Gastroesophageal sphincter (tissue), 4 donors: ENCODE measurements at regions not wholly inside any gene's neighbourhood (a gene's known extent, or its start where the extent isn't known, plus 50 kb on each side); places are given as distances from the start of the nearest gene placed in this dataset.

ENCODE experiments used
- ATAC-seq: fragments of 150-250 bp; one replicate; pipeline ENCODE4 v1.9.1; 2016; ENCODE audit warnings: mild to moderate bottlenecking, moderate library complexity
- H3K27ac ChIP-seq, 4 donors: fragments of 200-600 bp; sonication (generic) in 3 of 4; 1 replicate in 3 of 4; 2 replicates in 1 of 4; pipeline ENCODE4 v1.5.1; 2016 to 2019
- H3K27me3 ChIP-seq: fragments of 200-600 bp; sonication (generic); one replicate; pipeline ENCODE4 v1.5.1; 2019
- H3K36me3 ChIP-seq, 2 donors: fragments of 200-600 bp; sonication (generic); one replicate each; pipeline ENCODE4 v1.5.1; 2019; ENCODE audit warnings: control low read depth in 1 of 2
- H3K4me1 ChIP-seq, 3 donors: fragments of 200-600 bp; sonication (generic); 1 replicate in 2 of 3; 2 replicates in 1 of 3; pipeline ENCODE4 v1.5.1; 2016 to 2019; ENCODE audit warnings: control low read depth in 2 of 3
- H3K4me3 ChIP-seq, 2 donors: fragments of 200-600 bp; sonication (generic); one replicate each; pipeline ENCODE4 v1.5.1; 2019; ENCODE audit warnings: mild to moderate bottlenecking in 1 of 2, moderate library complexity in 1 of 2
- H3K9me3 ChIP-seq, 3 donors: fragments of 200-600 bp; sonication (generic); one replicate each; pipeline ENCODE4 v1.5.1; 2017 to 2019; ENCODE audit warnings: control low read depth in 2 of 3
- CTCF ChIP-seq, 4 experiments: fragments of 200-600 bp in 2 of 4; fragments of 450-650 bp in 2 of 4; sonication (generic) in 1 of 4; IDR thresholded peaks; one replicate each; pipeline ENCODE4 v1.5.1; 2017 to 2019; ENCODE audit warnings: antibody characterized with exemption in 4 of 4, mild to moderate bottlenecking in 2 of 4, moderate library complexity in 2 of 4
- EP300 ChIP-seq: sonication (generic); formaldehyde crosslinking; IDR thresholded peaks from one replicate; pipeline ENCODE4 v1.6.1; 2017; ENCODE audit warnings: antibody characterized with exemption, mild to moderate bottlenecking
- POLR2A ChIP-seq, 2 donors: fragments of 450-650 bp; IDR thresholded peaks; one replicate each; pipeline ENCODE4 v1.6.1; 2017; ENCODE audit warnings: antibody characterized with exemption in 2 of 2, mild to moderate bottlenecking in 2 of 2, moderate library complexity in 1 of 2
- POLR2AphosphoS5 ChIP-seq: sonication (generic); formaldehyde crosslinking; IDR thresholded peaks from one replicate; pipeline ENCODE4 v1.6.1; 2017; ENCODE audit warnings: antibody characterized with exemption
- WGBS, 2 donors: methylation state at CpG; one replicate each; pipeline ENCODE4 v1.1.5; 2018; ENCODE audit warnings: low coverage in 1 of 2; 5-methylcytosine and 5-hydroxymethylcytosine counted together

GRCh38 chr18:6627645-6628044 lies 101.9 kb upstream of the ARHGAP28 start:
- H3K4me1 ChIP-seq = peaks cover 0 to 20% (median 0%) of the 10 kb centered on the region in 3 donors
- H3K36me3 ChIP-seq = no peaks in the 10 kb centered on the region
- no peak overlapping the region for H3K4me3 ChIP-seq
- 77 to 86% methylated on average over 4 of the region's 4 CpGs for WGBS, 2 donors
- TF ChIP-seq CTCF (IDR thresholded peaks at IDR 0.05) = no peak
- TF ChIP-seq POLR2AphosphoS5 = no peak
- TF ChIP-seq EP300 = no peak
- no peak for TF ChIP-seq POLR2A (IDR thresholded peaks at IDR 0.05)
- H3K27me3 ChIP-seq = no peaks in the 10 kb centered on the region
- no peaks in the 10 kb centered on the region for H3K9me3 ChIP-seq
- ATAC-seq = no peak
- no peak overlapping the region for H3K27ac ChIP-seq

GRCh38 chr18:6628187-6628586 lies 101.3 kb upstream of the ARHGAP28 start:
- TF ChIP-seq EP300 (no peak), POLR2A (IDR thresholded peaks at IDR 0.05) (no peak)
- Histone ChIP-seq H3K27ac (no peak overlapping the region), H3K36me3 (no peaks in the 10 kb centered on the region), H3K4me1 (peaks cover 0 to 20% (median 0%) of the 10 kb centered on the region in 3 donors), H3K9me3 (no peaks in the 10 kb centered on the region), H3K4me3 (no peak overlapping the region), H3K27me3 (no peaks in the 10 kb centered on the region)
- 62 to 71% methylated on average over 2 of the region's 2 CpGs for WGBS, 2 donors
- no peak for ATAC-seq

- Histone ChIP-seq H3K4me3 (no peak overlapping the region), H3K36me3 (no peaks in the 10 kb centered on the region), H3K9me3 (no peaks in the 10 kb centered on the region), H3K27me3 (no peaks in the 10 kb centered on the region), H3K27ac (no peak overlapping the region), H3K4me1 (peaks cover 0 to 11% (median 0%) of the 10 kb centered on the region in 3 donors)
- no peak for ATAC-seq
- WGBS, 2 donors = 81 to 93% methylated on average over 5 of the region's 5 CpGs
- TF ChIP-seq EP300 (no peak), POLR2A (IDR thresholded peaks at IDR 0.05) (no peak)
These were observed 99.8 kb upstream of the ARHGAP28 start for GRCh38 chr18:6629635-6630140.

GRCh38 chr18:6633310-6633709 lies 96.2 kb upstream of the ARHGAP28 start:
- ATAC-seq = no peak
- H3K9me3 ChIP-seq = no peaks in the 10 kb centered on the region
- TF ChIP-seq POLR2A (IDR thresholded peaks at IDR 0.05) = no peak
- no peaks in the 10 kb centered on the region for H3K27me3 ChIP-seq
- WGBS, 2 donors = 66% methylated on average over 3 of the region's 3 CpGs; no CpG with 5 or more reads in 1 of the 2 donors
- H3K4me3 ChIP-seq = no peak overlapping the region
- H3K4me1 ChIP-seq = no peaks in the 10 kb centered on the region
- no peaks in the 10 kb centered on the region for H3K36me3 ChIP-seq
- no peak overlapping the region for H3K27ac ChIP-seq

GRCh38 chr18:6636091-6636490 lies 93.4 kb upstream of the ARHGAP28 start:
- no peaks in the 10 kb centered on the region for H3K36me3 ChIP-seq
- WGBS, 2 donors = 86 to 100% methylated on average over 1 of the region's 1 CpG
- no peak overlapping the region for H3K4me3 ChIP-seq
- H3K27ac ChIP-seq = no peak overlapping the region
- no peak for ATAC-seq
- no peaks in the 10 kb centered on the region for H3K4me1 ChIP-seq
- TF ChIP-seq CTCF (IDR thresholded peaks at IDR 0.05) (no peak), POLR2AphosphoS5 (no peak), EP300 (no peak), POLR2A (IDR thresholded peaks at IDR 0.05) (no peak)
- no peaks in the 10 kb centered on the region for H3K9me3 ChIP-seq
- H3K27me3 ChIP-seq = no peaks in the 10 kb centered on the region

- no peak for TF ChIP-seq POLR2A (IDR thresholded peaks at IDR 0.05)
- no peak for TF ChIP-seq CTCF (IDR thresholded peaks at IDR 0.05)
- no peak for TF ChIP-seq POLR2AphosphoS5
- no peak for TF ChIP-seq EP300
- WGBS, 2 donors = 69 to 73% methylated on average over 5 of the region's 5 CpGs
- H3K9me3 ChIP-seq = no peaks in the 10 kb centered on the region
- no peaks in the 10 kb centered on the region for H3K27me3 ChIP-seq
- H3K36me3 ChIP-seq = no peaks in the 10 kb centered on the region
- ATAC-seq = no peak
- no peak overlapping the region for H3K4me3 ChIP-seq
- no peaks in the 10 kb centered on the region for H3K4me1 ChIP-seq
- H3K27ac ChIP-seq = no peak overlapping the region
These were observed 91.1 kb upstream of the ARHGAP28 start for GRCh38 chr18:6638447-6638846.
